Astrocyte of the spinal cord (primary cell): ENCODE measurements at regions not wholly inside any gene's neighbourhood (a gene's known extent, or its start where the extent isn't known, plus 50 kb on each side); places are given as distances from the start of the nearest gene placed in this dataset.
A peak's percentile ranks its signal among the peaks of the same experiment; 100 is the strongest.
"Not testable (repeated sequence)": the region's sequence is repeated elsewhere in the genome, so short reads cannot be mapped to it uniquely, and the experiment has no call there.

Source experiments
- DNase-seq: peaks from one replicate; pipeline ENCODE4 v3.0.0; 2011; ENCODE audit warnings: low read depth, low spot score
- H3K4me3 ChIP-seq: 2 replicates; pipeline ENCODE4 v1.5.1; 2011; ENCODE audit warnings: low read depth, mild to moderate bottlenecking, low read length, moderate library complexity
- in situ Hi-C: cut with HindIII; loops from 2 replicates; pipeline ENCODE4 v1.10.0; 2017; ENCODE audit warnings: low sequenced_read_pairs
- TF ChIP-seq, protein P1 (sequence below): IDR thresholded peaks from 2 replicates; pipeline ENCODE4 v1.5.1; 2012; ENCODE audit warnings: low read depth, mild to moderate bottlenecking, low read length, inconsistent platforms

DNA sequence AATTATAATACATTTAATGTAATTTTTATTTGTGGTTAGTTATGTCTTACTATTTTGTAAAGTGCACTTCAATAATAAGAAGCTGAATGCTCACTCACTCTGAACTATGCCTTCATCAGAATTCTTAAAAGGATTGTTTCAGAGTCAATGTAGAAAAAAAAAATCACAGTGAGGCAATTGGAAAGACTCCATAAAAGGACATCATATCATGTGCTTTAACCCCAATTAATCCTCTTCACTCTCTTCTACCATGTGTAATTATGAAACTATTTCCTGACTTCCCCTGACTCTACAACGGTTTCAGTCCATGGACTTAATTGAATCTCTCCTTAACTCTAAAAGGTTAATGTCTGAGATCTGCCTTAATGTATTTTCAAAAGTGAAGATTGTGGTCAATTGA lies 250.4 kb upstream of the ALG10 start:
- TF ChIP-seq, protein P1, sequence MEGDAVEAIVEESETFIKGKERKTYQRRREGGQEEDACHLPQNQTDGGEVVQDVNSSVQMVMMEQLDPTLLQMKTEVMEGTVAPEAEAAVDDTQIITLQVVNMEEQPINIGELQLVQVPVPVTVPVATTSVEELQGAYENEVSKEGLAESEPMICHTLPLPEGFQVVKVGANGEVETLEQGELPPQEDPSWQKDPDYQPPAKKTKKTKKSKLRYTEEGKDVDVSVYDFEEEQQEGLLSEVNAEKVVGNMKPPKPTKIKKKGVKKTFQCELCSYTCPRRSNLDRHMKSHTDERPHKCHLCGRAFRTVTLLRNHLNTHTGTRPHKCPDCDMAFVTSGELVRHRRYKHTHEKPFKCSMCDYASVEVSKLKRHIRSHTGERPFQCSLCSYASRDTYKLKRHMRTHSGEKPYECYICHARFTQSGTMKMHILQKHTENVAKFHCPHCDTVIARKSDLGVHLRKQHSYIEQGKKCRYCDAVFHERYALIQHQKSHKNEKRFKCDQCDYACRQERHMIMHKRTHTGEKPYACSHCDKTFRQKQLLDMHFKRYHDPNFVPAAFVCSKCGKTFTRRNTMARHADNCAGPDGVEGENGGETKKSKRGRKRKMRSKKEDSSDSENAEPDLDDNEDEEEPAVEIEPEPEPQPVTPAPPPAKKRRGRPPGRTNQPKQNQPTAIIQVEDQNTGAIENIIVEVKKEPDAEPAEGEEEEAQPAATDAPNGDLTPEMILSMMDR = no peak
- DNase-seq = no peak
- no peak overlapping the region for H3K4me3 ChIP-seq
- in situ Hi-C loops = no loop called here

DNA sequence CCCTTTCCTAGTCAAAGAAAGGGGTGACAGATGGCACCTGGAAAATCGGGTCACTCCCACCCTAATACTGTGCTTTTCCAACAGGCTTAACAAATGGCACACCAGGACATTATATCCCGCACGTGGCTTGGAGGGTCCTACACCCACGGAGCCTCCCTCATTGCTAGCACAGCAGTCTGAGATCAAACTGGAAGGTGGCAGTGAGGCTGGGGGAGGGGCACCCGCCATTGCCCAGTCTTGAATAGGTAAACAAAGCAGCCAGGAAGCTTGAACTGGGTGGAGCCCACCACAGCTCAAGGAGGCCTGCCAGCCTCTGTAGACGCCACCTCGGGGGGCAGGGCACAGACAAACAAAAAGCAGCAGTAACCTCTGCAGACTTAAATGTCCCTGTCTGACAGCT lies 249.2 kb upstream of the ALG10 start:
- H3K4me3 ChIP-seq, in situ Hi-C loops, DNase-seq: not testable (repeated sequence)

DNA sequence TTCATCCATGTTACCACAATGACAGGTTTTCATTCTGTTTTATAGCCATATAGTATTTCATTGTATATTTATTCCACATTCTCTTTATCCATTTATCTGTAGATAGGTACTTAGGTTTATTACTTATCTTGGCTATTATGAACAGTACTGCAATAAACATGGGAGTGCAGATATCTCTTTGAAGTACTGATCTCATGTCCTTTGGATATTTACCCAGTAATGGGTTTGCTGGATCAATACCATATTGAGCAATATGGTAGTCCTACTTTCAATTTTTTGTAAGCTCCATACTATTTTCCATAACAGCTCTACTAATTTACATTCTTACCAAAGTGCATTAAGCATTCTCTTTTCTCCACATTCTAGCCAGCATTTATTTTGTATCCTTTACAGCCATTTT lies 235.8 kb upstream of the ALG10 start:
- in situ Hi-C loops = no loop called here
- no peak for DNase-seq
- TF ChIP-seq, protein P1 = no peak

DNA sequence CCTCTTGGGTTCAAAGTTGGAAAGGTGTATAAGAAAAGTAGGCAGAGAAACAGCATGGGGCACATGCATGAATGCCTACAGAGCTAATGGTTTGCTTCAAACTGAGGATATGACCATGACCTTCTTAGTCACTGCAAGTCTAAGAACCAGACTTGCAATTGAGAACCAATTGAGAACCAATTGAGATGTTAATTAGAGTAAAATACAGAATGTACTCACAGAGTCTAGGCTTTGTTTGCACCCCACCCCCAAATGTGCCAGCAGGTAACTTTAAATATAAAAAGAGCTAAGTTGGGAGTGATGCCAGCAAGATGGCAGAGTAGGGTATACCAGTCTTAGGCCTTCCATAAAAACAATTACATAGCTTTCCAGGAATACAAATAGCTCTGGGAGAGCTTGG lies 227.3 kb upstream of the ALG10 start:
- DNase-seq = no peak
- no peak overlapping the region for H3K4me3 ChIP-seq
- in situ Hi-C loops = no loop called here
- TF ChIP-seq, protein P1 = no peak

More for the DNA sequence above, 235.8 kb upstream of the ALG10 start:
- no peak overlapping the region for H3K4me3 ChIP-seq

DNA sequence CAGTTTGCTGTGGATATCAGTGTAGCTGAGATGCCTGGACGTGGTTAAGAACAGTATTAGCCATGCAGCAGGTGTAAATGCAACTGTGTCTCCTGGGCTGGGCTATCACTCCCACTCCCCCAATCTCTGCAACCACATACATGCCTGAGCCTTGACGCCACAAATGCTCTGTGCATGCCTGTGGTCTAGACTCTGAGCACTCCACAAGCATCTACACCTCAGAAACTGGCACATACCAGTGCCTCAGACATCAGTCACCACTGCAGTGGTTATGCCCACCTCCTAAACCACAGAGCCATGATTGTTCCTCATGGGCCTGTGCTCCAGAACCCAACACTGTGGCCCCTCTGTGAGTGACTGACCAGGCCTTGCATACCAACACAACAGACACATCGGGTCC lies 226.8 kb upstream of the ALG10 start:
- in situ Hi-C loops = no loop called here
- H3K4me3 ChIP-seq = no peak overlapping the region
- TF ChIP-seq, protein P1 = no peak
- DNase-seq = peak; percentile 24

DNA sequence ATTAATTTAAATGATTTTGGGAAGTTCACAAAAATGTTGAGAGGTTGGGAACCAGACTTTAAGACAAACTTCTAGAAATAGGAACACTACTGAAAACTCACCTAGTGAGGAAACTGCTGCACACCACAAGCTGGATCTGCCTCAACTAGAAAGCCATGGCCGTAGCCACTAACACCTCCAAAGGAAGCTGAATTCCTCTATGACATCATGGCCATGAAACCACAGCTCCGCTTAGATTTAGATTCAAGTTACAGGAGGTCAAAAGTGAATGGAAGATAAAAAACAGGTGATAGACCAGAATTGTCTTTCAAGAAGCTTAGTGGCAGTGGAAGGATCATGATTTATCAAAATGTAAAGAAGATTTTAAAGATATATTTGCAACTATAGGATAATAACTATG lies 208.8 kb upstream of the ALG10 start:
- H3K4me3 ChIP-seq = no peak overlapping the region
- TF ChIP-seq, protein P1 = no peak
- in situ Hi-C loops = no loop called here
- no peak for DNase-seq

DNA sequence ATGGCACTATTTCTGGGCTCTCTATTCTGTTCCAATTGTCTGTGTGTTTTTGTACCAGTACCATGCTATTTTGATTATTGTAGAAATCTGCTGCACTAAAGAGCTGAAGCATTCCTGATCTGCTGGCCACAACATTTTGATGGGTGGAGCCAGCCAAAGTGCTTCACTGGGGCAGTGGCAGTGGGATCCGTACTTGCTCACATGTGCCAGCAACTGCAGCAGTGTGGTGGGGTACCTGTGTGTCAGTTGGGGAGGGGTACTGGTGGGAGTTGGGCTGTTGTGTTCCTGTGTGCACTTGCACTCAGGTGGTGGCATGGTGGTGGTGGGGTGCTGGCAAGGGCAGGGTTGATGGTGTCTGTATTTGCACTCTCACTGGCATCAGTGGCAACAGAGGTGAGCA lies 204.6 kb upstream of the ALG10 start:
- TF ChIP-seq, protein P1 = no peak
- no peak overlapping the region for H3K4me3 ChIP-seq
- DNase-seq = no peak
- in situ Hi-C loops = no loop called here
